Neutrophil (primary cell): ENCODE measurements at regions not wholly inside any gene's neighbourhood (a gene's known extent, or its start where the extent isn't known, plus 50 kb on each side); places are given as distances from the start of the nearest gene placed in this dataset.

Source experiments
- H3K27ac ChIP-seq: fragments of 200-600 bp; sonication (generic); 2 replicates; pipeline ENCODE4 v1.5.1; 2016; ENCODE audit warnings: mild to moderate bottlenecking, moderate library complexity
- H3K27me3 ChIP-seq: fragments of 200-600 bp; sonication (generic); 2 replicates; pipeline ENCODE4 v1.6.0; 2016; ENCODE audit warnings: mild to moderate bottlenecking
- H3K36me3 ChIP-seq: fragments of 200-600 bp; sonication (generic); 2 replicates; pipeline ENCODE4 v1.5.1; 2017
- H3K4me1 ChIP-seq, 2 experiments: fragments of 200-600 bp in 1 of 2; sonication (generic) in 1 of 2; 1 replicate in 1 of 2; 2 replicates in 1 of 2; pipeline versions ENCODE4 v1.5.1 to v1.6.1; 2013 to 2016; ENCODE audit warnings: low read depth in 1 of 2, low read length in 1 of 2, mild to moderate bottlenecking in 1 of 2, moderate library complexity in 1 of 2; ENCODE audit not compliant: control insufficient read depth in 1 of 2, insufficient read depth in 1 of 2
- H3K4me3 ChIP-seq, 2 experiments: fragments of 200-600 bp in 1 of 2; sonication (generic) in 1 of 2; 1 replicate in 1 of 2; 2 replicates in 1 of 2; pipeline ENCODE4 v1.5.1; 2013 to 2016; ENCODE audit warnings: low read depth in 1 of 2, low read length in 1 of 2, mild to moderate bottlenecking in 1 of 2, moderate library complexity in 1 of 2
- H3K9me3 ChIP-seq: fragments of 200-600 bp; sonication (generic); 2 replicates; pipeline ENCODE4 v1.5.1; 2016
- CTCF ChIP-seq: fragments of 200-600 bp; sonication (generic); IDR thresholded peaks from 2 replicates; pipeline ENCODE4 v1.5.1; 2016; ENCODE audit warnings: antibody characterized with exemption

- no peaks in the 10 kb centered on the region for H3K36me3 ChIP-seq
- H3K27ac ChIP-seq = no peak overlapping the region
- H3K4me1 ChIP-seq = no peaks in the 10 kb centered on the region
- H3K9me3 ChIP-seq = no peaks in the 10 kb centered on the region
- H3K27me3 ChIP-seq = peaks cover 2% of the 10 kb centered on the region
- TF ChIP-seq CTCF = no peak
- H3K4me3 ChIP-seq = no peak overlapping the region
Measured at GRCh38 chr10:131842351-131843088, 58.3 kb upstream of the PPP2R2D start.

GRCh38 chr10:131843089-131843595, 57.7 kb upstream of the PPP2R2D start:
- H3K4me3 ChIP-seq = no peak overlapping the region
- H3K36me3 ChIP-seq = no peaks in the 10 kb centered on the region
- no peak overlapping the region for H3K27ac ChIP-seq
- TF ChIP-seq CTCF = no peak
- no peaks in the 10 kb centered on the region for H3K9me3 ChIP-seq
- no peaks in the 10 kb centered on the region for H3K27me3 ChIP-seq
- no peaks in the 10 kb centered on the region for H3K4me1 ChIP-seq

- Histone ChIP-seq H3K4me1 (no peaks in the 10 kb centered on the region), H3K36me3 (no peaks in the 10 kb centered on the region), H3K9me3 (no peaks in the 10 kb centered on the region), H3K27ac (no peak overlapping the region), H3K27me3 (no peaks in the 10 kb centered on the region), H3K4me3 (no peak overlapping the region)
- TF ChIP-seq CTCF = no peak
Measured at GRCh38 chr10:131843881-131844284, 56.9 kb upstream of the PPP2R2D start.

GRCh38 chr10:131844529-131845084, 56.2 kb upstream of the PPP2R2D start:
- no peak overlapping the region for H3K4me3 ChIP-seq
- no peak overlapping the region for H3K27ac ChIP-seq
- H3K4me1 ChIP-seq = no peaks in the 10 kb centered on the region
- no peaks in the 10 kb centered on the region for H3K36me3 ChIP-seq
- no peaks in the 10 kb centered on the region for H3K27me3 ChIP-seq
- H3K9me3 ChIP-seq = no peaks in the 10 kb centered on the region
- TF ChIP-seq CTCF = no peak

- Histone ChIP-seq H3K27ac (no peak overlapping the region), H3K4me3 (no peak overlapping the region), H3K9me3 (no peaks in the 10 kb centered on the region), H3K36me3 (no peaks in the 10 kb centered on the region), H3K27me3 (no peaks in the 10 kb centered on the region), H3K4me1 (no peaks in the 10 kb centered on the region)
- no peak for TF ChIP-seq CTCF
Measured at GRCh38 chr10:131845505-131846239, 55.1 kb upstream of the PPP2R2D start.
